Hepatocyte (in vitro differentiated cells): ENCODE measurements at regions not wholly inside any gene's neighbourhood (a gene's known extent, or its start where the extent isn't known, plus 50 kb on each side); places are given as distances from the start of the nearest gene placed in this dataset.

Source experiments
- DNase-seq: peaks from one replicate; pipeline ENCODE4 v3.0.0-alpha.2; 2016; ENCODE audit warnings: low spot score
- H2AFZ ChIP-seq: fragments of 200-600 bp; sonication (generic); 2 replicates; pipeline ENCODE4 v1.6.0; 2016; ENCODE audit warnings: antibody characterized with exemption, mild to moderate bottlenecking
- H3K27ac ChIP-seq: fragments of 200-600 bp; sonication (generic); 2 replicates; pipeline ENCODE4 v1.5.1; 2016; ENCODE audit warnings: mild to moderate bottlenecking
- H3K27me3 ChIP-seq: fragments of 200-600 bp; sonication (generic); 2 replicates; pipeline ENCODE4 v1.6.1; 2016
- H3K36me3 ChIP-seq: fragments of 200-600 bp; sonication (generic); replicated peaks from 2 replicates; pipeline ENCODE4 v1.5.1; 2016; ENCODE audit warnings: low read depth; ENCODE audit not compliant: insufficient read depth
- H3K4me1 ChIP-seq: fragments of 200-600 bp; sonication (generic); 2 replicates; pipeline ENCODE4 v1.5.1; 2016; ENCODE audit warnings: mild to moderate bottlenecking, moderate library complexity; ENCODE audit not compliant: insufficient read depth
- H3K4me2 ChIP-seq: fragments of 200-600 bp; sonication (generic); 2 replicates; pipeline ENCODE4 v1.6.0; 2016
- H3K4me3 ChIP-seq: fragments of 200-600 bp; sonication (generic); 2 replicates; pipeline ENCODE4 v1.5.1; 2016; ENCODE audit warnings: mild to moderate bottlenecking
- H3K79me2 ChIP-seq: fragments of 200-600 bp; sonication (generic); 2 replicates; pipeline ENCODE4 v1.6.0; 2017; ENCODE audit warnings: mild to moderate bottlenecking
- H3K9me2 ChIP-seq: fragments of 200-600 bp; sonication (generic); replicated peaks from 2 replicates; pipeline ENCODE4 v1.6.0; 2017; ENCODE audit warnings: mild to moderate bottlenecking; ENCODE audit not compliant: insufficient read depth
- H3K9me3 ChIP-seq: fragments of 200-600 bp; sonication (generic); 2 replicates; pipeline ENCODE4 v1.5.1; 2016; ENCODE audit warnings: low read depth, mild to moderate bottlenecking
- H4K20me1 ChIP-seq: fragments of 200-600 bp; sonication (generic); 2 replicates; pipeline ENCODE4 v1.6.0; 2016; ENCODE audit warnings: mild to moderate bottlenecking; ENCODE audit not compliant: insufficient read depth, poor library complexity, severe bottlenecking
- CTCF ChIP-seq: fragments of 200-600 bp; sonication (generic); IDR thresholded peaks from 2 replicates; pipeline ENCODE4 v1.5.1; 2016; ENCODE audit warnings: antibody characterized with exemption, mild to moderate bottlenecking; ENCODE audit not compliant: poor library complexity
- EZH2 ChIP-seq: fragments of 200-600 bp; sonication (generic); IDR thresholded peaks from 2 replicates; pipeline ENCODE4 v1.6.1; 2016; ENCODE audit warnings: antibody characterized with exemption, mild to moderate bottlenecking, borderline replicate concordance
- EZH2phosphoT487 ChIP-seq: fragments of 200-600 bp; sonication (generic); IDR thresholded peaks from one replicate; pipeline ENCODE4 v1.6.1; 2018; ENCODE audit warnings: antibody characterized with exemption, mild to moderate bottlenecking, low read depth, moderate library complexity; ENCODE audit not compliant: unreplicated experiment, severe bottlenecking
- WGBS: methylation state at CpG from one replicate; pipeline ENCODE4 v1.1.6; 2016; ENCODE audit warnings: low lambda C conversion rate; ENCODE audit errors: missing lambda C conversion rate; 5-methylcytosine and 5-hydroxymethylcytosine counted together

- Histone ChIP-seq H3K9me3 (no peaks in the 10 kb centered on the region), H3K27ac (no peak overlapping the region), H3K36me3 (no peaks in the 10 kb centered on the region), H3K79me2 (no peaks in the 10 kb centered on the region), H3K9me2 (no peaks in the 10 kb centered on the region), H3K4me3 (no peak overlapping the region), H3K27me3 (no peaks in the 10 kb centered on the region), H4K20me1 (no peaks in the 10 kb centered on the region), H3K4me2 (no peak overlapping the region), H2AFZ (no peak overlapping the region), H3K4me1 (no peaks in the 10 kb centered on the region)
- 69% methylated on average over 5 of the region's 5 CpGs for WGBS
- no peak for DNase-seq
- TF ChIP-seq EZH2: no peak
- TF ChIP-seq CTCF: no peak
- TF ChIP-seq EZH2phosphoT487: no peak
These were observed 588.4 kb downstream of the AJAP1 start for GRCh38 chr1:5242850-5243249.

DNA sequence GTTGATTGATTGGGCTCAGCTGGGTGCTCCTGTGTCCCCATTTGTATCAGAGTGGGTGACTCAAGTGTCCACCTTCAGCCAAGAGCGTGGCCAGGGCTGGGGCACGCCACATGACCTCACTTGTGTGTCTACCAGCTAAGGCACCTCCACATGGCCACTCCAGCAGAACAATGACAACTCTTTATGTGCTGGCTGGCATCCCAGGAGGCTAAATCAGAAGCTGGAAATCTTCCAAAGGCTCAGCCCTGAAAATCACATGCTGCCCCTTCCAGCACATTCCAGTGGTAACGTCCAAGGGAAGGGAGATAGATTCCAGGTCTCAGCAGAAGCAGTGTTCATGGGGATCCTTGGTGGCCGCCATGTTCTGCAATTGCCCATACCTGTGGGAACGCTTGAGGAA, 585.5 kb downstream of the AJAP1 start:
- TF ChIP-seq CTCF: no peak
- Histone ChIP-seq H3K4me1 (no peaks in the 10 kb centered on the region), H3K27ac (no peak overlapping the region), H3K36me3 (no peaks in the 10 kb centered on the region), H3K4me2 (no peak overlapping the region), H3K27me3 (no peaks in the 10 kb centered on the region), H3K4me3 (no peak overlapping the region), H3K9me2 (no peaks in the 10 kb centered on the region), H2AFZ (no peak overlapping the region), H4K20me1 (no peaks in the 10 kb centered on the region), H3K79me2 (no peaks in the 10 kb centered on the region), H3K9me3 (no peaks in the 10 kb centered on the region)
- 79% methylated on average over 5 of the region's 5 CpGs for WGBS
- DNase-seq: no peak

- Histone ChIP-seq H3K36me3 (no peaks in the 10 kb centered on the region), H3K27me3 (no peaks in the 10 kb centered on the region), H3K9me3 (no peaks in the 10 kb centered on the region), H2AFZ (no peak overlapping the region), H3K27ac (no peak overlapping the region), H3K9me2 (no peaks in the 10 kb centered on the region), H3K4me1 (no peaks in the 10 kb centered on the region), H3K4me2 (no peak overlapping the region), H4K20me1 (no peaks in the 10 kb centered on the region), H3K4me3 (no peak overlapping the region), H3K79me2 (no peaks in the 10 kb centered on the region)
- no peak for DNase-seq
- TF ChIP-seq EZH2 (no peak), EZH2phosphoT487 (no peak)
- 82% methylated on average over 19 of the region's 19 CpGs for WGBS
These were observed 584.1 kb downstream of the AJAP1 start for GRCh38 chr1:5238351-5239130.

GRCh38 chr1:5235355-5235899, 581.0 kb downstream of the AJAP1 start:
- H3K4me3 ChIP-seq: no peak overlapping the region

More at GRCh38 chr1:5235355-5235899, 581.0 kb downstream of the AJAP1 start:
- Histone ChIP-seq H4K20me1 (no peaks in the 10 kb centered on the region), H3K9me3 (no peaks in the 10 kb centered on the region), H3K27ac (no peak overlapping the region), H3K4me2 (no peak overlapping the region), H3K79me2 (no peaks in the 10 kb centered on the region), H3K27me3 (no peaks in the 10 kb centered on the region), H3K9me2 (no peaks in the 10 kb centered on the region), H3K4me1 (no peaks in the 10 kb centered on the region), H3K36me3 (no peaks in the 10 kb centered on the region), H2AFZ (no peak overlapping the region)
- no peak for DNase-seq
- TF ChIP-seq EZH2: no peak
- no peak for TF ChIP-seq EZH2phosphoT487
- TF ChIP-seq CTCF: no peak
- WGBS: 73% methylated on average over 6 of the region's 6 CpGs
